ENCODE measurements at regions not wholly inside any gene's neighbourhood (a gene's known extent, or its start where the extent isn't known, plus 50 kb on each side); places are given as distances from the start of the nearest gene placed in this dataset.
"Not testable (repeated sequence)": the region's sequence is repeated elsewhere in the genome, so short reads cannot be mapped to it uniquely, and the experiment has no call there.

- DNase-seq, result no peak
- no peak overlapping the region for H3K4me3 Mint-ChIP-seq
- H3K27ac Mint-ChIP-seq, result no peak overlapping the region
- H3K36me3 Mint-ChIP-seq, result no peaks in the 10 kb centered on the region
- no peaks in the 10 kb centered on the region for H3K4me1 Mint-ChIP-seq
- peaks cover 0 to 8% (median 0%) of the 10 kb centered on the region in 6 donors for H3K9me3 Mint-ChIP-seq
- H3K27me3 Mint-ChIP-seq (ENCODE audit: low read depth in 3 of 3), result no peaks in the 10 kb centered on the region
Measured at GRCh38 chr3:118505784-118506183, 528.9 kb downstream of the IGSF11 start.

GRCh38 chr3:118511402-118511801 lies 523.2 kb downstream of the IGSF11 start:
- H3K36me3 Mint-ChIP-seq, result no peaks in the 10 kb centered on the region
- H3K4me1 Mint-ChIP-seq, result no peaks in the 10 kb centered on the region
- no peak overlapping the region for H3K4me3 Mint-ChIP-seq
- H3K27me3 Mint-ChIP-seq (ENCODE audit: low read depth in 3 of 3), result no peaks in the 10 kb centered on the region
- peaks cover 0 to 26% (median 7%) of the 10 kb centered on the region in 6 donors for H3K9me3 Mint-ChIP-seq
- no peak for DNase-seq
- no peak overlapping the region for H3K27ac Mint-ChIP-seq

GRCh38 chr3:118512301-118512700 lies 522.3 kb downstream of the IGSF11 start:
- Mint-ChIP-seq H3K36me3 (no peaks in the 10 kb centered on the region), H3K9me3 (peaks cover 0 to 27% (median 6%) of the 10 kb centered on the region in 6 donors), H3K4me3 (no peak overlapping the region), H3K27me3 (ENCODE audit: low read depth in 3 of 3) (no peaks in the 10 kb centered on the region), H3K27ac (no peak overlapping the region), H3K4me1 (no peaks in the 10 kb centered on the region)
- DNase-seq, result no peak

GRCh38 chr3:118525077-118525476 lies 509.6 kb downstream of the IGSF11 start:
- H3K27ac Mint-ChIP-seq, result no peak overlapping the region
- no peaks in the 10 kb centered on the region for H3K4me1 Mint-ChIP-seq
- DNase-seq, result no peak
- H3K4me3 Mint-ChIP-seq, result no peak overlapping the region
- peaks cover 0 to 3% (median 0%) of the 10 kb centered on the region in 3 donors for H3K27me3 Mint-ChIP-seq (ENCODE audit: low read depth in 3 of 3)
- H3K9me3 Mint-ChIP-seq, result peaks cover 2 to 39% (median 9%) of the 10 kb centered on the region in 6 donors
- peaks cover 0 to 5% (median 3%) of the 10 kb centered on the region in 3 donors for H3K36me3 Mint-ChIP-seq

GRCh38 chr3:118526758-118527513 lies 507.7 kb downstream of the IGSF11 start:
- Mint-ChIP-seq H3K36me3 (peaks cover 0 to 5% (median 3%) of the 10 kb centered on the region in 3 donors), H3K27me3 (ENCODE audit: low read depth in 3 of 3) (no peaks in the 10 kb centered on the region), H3K27ac (no peak overlapping the region), H3K4me3 (no peak overlapping the region), H3K9me3 (peaks cover 0 to 32% (median 4%) of the 10 kb centered on the region in 6 donors), H3K4me1 (no peaks in the 10 kb centered on the region)
- DNase-seq, result no peak

- H3K4me1 Mint-ChIP-seq, result no peaks in the 10 kb centered on the region
Measured at GRCh38 chr3:118527514-118528044, 507.1 kb downstream of the IGSF11 start.

GRCh38 chr3:118529554-118529953 lies 505.1 kb downstream of the IGSF11 start:
- peaks cover 0 to 22% (median 4%) of the 10 kb centered on the region in 6 donors for H3K9me3 Mint-ChIP-seq
- no peaks in the 10 kb centered on the region for H3K4me1 Mint-ChIP-seq
- H3K27ac Mint-ChIP-seq, result no peak overlapping the region
- no peaks in the 10 kb centered on the region for H3K27me3 Mint-ChIP-seq (ENCODE audit: low read depth in 3 of 3)
- peaks cover 0 to 5% (median 0%) of the 10 kb centered on the region in 3 donors for H3K36me3 Mint-ChIP-seq
- no peak for DNase-seq
- H3K4me3 Mint-ChIP-seq, result no peak overlapping the region

More at GRCh38 chr3:118527514-118528044, 507.1 kb downstream of the IGSF11 start:
- Mint-ChIP-seq H3K27me3 (ENCODE audit: low read depth in 3 of 3) (no peaks in the 10 kb centered on the region), H3K36me3 (peaks cover 0 to 5% (median 3%) of the 10 kb centered on the region in 3 donors), H3K27ac (no peak overlapping the region), H3K9me3 (peaks cover 0 to 32% (median 4%) of the 10 kb centered on the region in 6 donors), H3K4me3 (no peak overlapping the region)
- no peak for DNase-seq

- Mint-ChIP-seq H3K27ac (no peak overlapping the region), H3K4me3 (no peak overlapping the region), H3K4me1 (no peaks in the 10 kb centered on the region), H3K9me3 (peaks cover 0 to 26% (median 6%) of the 10 kb centered on the region in 6 donors), H3K36me3 (peaks cover 0 to 5% (median 0%) of the 10 kb centered on the region in 3 donors), H3K27me3 (ENCODE audit: low read depth in 3 of 3) (no peaks in the 10 kb centered on the region)
- no peak for DNase-seq
Measured at GRCh38 chr3:118530350-118530922, 504.2 kb downstream of the IGSF11 start.

- H3K27me3 Mint-ChIP-seq (ENCODE audit: low read depth in 3 of 3); DNase-seq; H3K4me3 Mint-ChIP-seq; H3K27ac Mint-ChIP-seq; H3K4me1 Mint-ChIP-seq; H3K36me3 Mint-ChIP-seq: not testable (repeated sequence)
- H3K9me3 Mint-ChIP-seq, result peaks cover 0 to 22% (median 6%) of the 10 kb centered on the region in 6 donors
Measured at GRCh38 chr3:118530927-118531356, 503.7 kb downstream of the IGSF11 start.

GRCh38 chr3:118531816-118532215 lies 502.8 kb downstream of the IGSF11 start:
- Mint-ChIP-seq H3K4me3 (no peak overlapping the region), H3K4me1 (no peaks in the 10 kb centered on the region), H3K36me3 (no peaks in the 10 kb centered on the region), H3K27ac (no peak overlapping the region), H3K9me3 (peaks cover 0 to 21% (median 7%) of the 10 kb centered on the region in 6 donors), H3K27me3 (ENCODE audit: low read depth in 3 of 3) (no peaks in the 10 kb centered on the region)
- no peak for DNase-seq

GRCh38 chr3:118533676-118534075 lies 501.0 kb downstream of the IGSF11 start:
- peaks cover 0 to 18% (median 7%) of the 10 kb centered on the region in 6 donors for H3K9me3 Mint-ChIP-seq
- no peak for DNase-seq
- H3K4me3 Mint-ChIP-seq, result no peak overlapping the region
- H3K27ac Mint-ChIP-seq, result no peak overlapping the region
- H3K4me1 Mint-ChIP-seq, result no peaks in the 10 kb centered on the region
- no peaks in the 10 kb centered on the region for H3K36me3 Mint-ChIP-seq
- H3K27me3 Mint-ChIP-seq (ENCODE audit: low read depth in 3 of 3), result no peaks in the 10 kb centered on the region

- H3K9me3 Mint-ChIP-seq, result peaks cover 0 to 17% (median 9%) of the 10 kb centered on the region in 6 donors
- peaks cover 0 to 3% (median 2%) of the 10 kb centered on the region in 3 donors for H3K27me3 Mint-ChIP-seq (ENCODE audit: low read depth in 3 of 3)
- H3K4me1 Mint-ChIP-seq, result no peaks in the 10 kb centered on the region
- no peaks in the 10 kb centered on the region for H3K36me3 Mint-ChIP-seq
- DNase-seq, result no peak
- H3K4me3 Mint-ChIP-seq, result no peak overlapping the region
- no peak overlapping the region for H3K27ac Mint-ChIP-seq
Measured at GRCh38 chr3:118534519-118534918, 500.1 kb downstream of the IGSF11 start.

- no peaks in the 10 kb centered on the region for H3K4me1 Mint-ChIP-seq
- H3K36me3 Mint-ChIP-seq, result no peaks in the 10 kb centered on the region
- peaks cover 0 to 3% (median 2%) of the 10 kb centered on the region in 3 donors for H3K27me3 Mint-ChIP-seq (ENCODE audit: low read depth in 3 of 3)
- H3K27ac Mint-ChIP-seq, result no peak overlapping the region
- DNase-seq, result no peak
- no peak overlapping the region for H3K4me3 Mint-ChIP-seq
- peaks cover 0 to 22% (median 11%) of the 10 kb centered on the region in 6 donors for H3K9me3 Mint-ChIP-seq
Measured at GRCh38 chr3:118536764-118537163, 497.9 kb downstream of the IGSF11 start.

- DNase-seq, result no peak
- Mint-ChIP-seq H3K4me3 (no peak overlapping the region), H3K9me3 (peaks cover 0 to 22% (median 15%) of the 10 kb centered on the region in 6 donors), H3K27me3 (ENCODE audit: low read depth in 3 of 3) (peaks cover 0 to 3% (median 2%) of the 10 kb centered on the region in 3 donors), H3K4me1 (no peaks in the 10 kb centered on the region), H3K27ac (no peak overlapping the region), H3K36me3 (no peaks in the 10 kb centered on the region)
Measured at GRCh38 chr3:118537454-118537853, 497.2 kb downstream of the IGSF11 start.
